Esophagus muscularis mucosa (tissue), 4 donors: ENCODE measurements at regions not wholly inside any gene's neighbourhood (a gene's known extent, or its start where the extent isn't known, plus 50 kb on each side); places are given as distances from the start of the nearest gene placed in this dataset.

Experiments used
- EP300 ChIP-seq: sonication (generic); formaldehyde crosslinking; IDR thresholded peaks from one replicate; pipeline ENCODE4 v1.6.1; 2017; ENCODE audit warnings: antibody characterized with exemption
- POLR2A ChIP-seq: fragments of 450-650 bp; IDR thresholded peaks from one replicate; pipeline ENCODE4 v1.6.1; 2017; ENCODE audit warnings: antibody characterized with exemption, moderate library complexity, mild to moderate bottlenecking, low read depth
- TF ChIP-seq, protein P1 (sequence below), 3 experiments: fragments of 200-600 bp in 2 of 3; fragments of 450-650 bp in 1 of 3; sonication (generic) in 2 of 3; IDR thresholded peaks; one replicate each; pipeline ENCODE4 v1.5.1; 2017 to 2019; ENCODE audit warnings: antibody characterized with exemption in 3 of 3, mild to moderate bottlenecking in 2 of 3, moderate library complexity in 1 of 3

DNA sequence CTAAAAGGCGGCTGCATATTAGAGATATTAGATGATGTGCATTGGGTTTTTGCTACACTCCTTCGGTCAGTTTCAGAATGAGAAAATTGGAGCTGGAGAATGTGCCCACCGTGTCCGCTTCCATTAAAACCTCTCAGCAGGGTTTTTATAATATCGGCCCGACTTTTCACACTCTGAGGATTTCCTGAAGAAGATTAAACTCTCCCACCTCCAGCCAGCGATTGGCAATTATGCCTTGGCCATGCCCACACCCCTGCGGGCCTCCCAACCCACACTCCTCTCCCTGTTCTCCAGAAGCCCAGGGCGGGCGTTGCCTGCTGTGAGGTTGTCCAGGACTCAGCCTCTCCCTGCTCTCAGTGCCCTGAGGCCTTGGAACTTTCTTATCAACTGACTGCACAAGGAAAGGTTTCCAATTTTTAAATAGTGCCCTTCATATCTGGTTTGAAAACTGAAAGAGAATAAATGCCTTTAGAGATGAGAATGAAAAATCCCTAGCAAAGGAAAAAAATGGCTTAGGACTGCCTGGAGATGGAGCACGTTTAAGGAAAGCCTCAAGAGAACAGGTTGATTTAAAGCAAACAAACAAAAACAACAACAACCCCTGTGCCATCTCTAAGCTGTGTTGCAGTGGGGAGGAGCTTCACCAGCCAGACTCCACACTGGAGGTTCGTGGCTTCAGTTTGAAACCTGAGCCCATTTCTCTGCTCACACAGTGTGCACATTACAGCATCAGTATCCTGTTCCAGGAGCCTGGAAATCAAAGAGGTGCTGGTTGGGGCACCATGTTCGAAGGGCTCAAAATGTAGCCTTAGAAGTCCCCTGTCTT lies 292.9 kb downstream of the NSG2 start:
- TF ChIP-seq, protein P1, sequence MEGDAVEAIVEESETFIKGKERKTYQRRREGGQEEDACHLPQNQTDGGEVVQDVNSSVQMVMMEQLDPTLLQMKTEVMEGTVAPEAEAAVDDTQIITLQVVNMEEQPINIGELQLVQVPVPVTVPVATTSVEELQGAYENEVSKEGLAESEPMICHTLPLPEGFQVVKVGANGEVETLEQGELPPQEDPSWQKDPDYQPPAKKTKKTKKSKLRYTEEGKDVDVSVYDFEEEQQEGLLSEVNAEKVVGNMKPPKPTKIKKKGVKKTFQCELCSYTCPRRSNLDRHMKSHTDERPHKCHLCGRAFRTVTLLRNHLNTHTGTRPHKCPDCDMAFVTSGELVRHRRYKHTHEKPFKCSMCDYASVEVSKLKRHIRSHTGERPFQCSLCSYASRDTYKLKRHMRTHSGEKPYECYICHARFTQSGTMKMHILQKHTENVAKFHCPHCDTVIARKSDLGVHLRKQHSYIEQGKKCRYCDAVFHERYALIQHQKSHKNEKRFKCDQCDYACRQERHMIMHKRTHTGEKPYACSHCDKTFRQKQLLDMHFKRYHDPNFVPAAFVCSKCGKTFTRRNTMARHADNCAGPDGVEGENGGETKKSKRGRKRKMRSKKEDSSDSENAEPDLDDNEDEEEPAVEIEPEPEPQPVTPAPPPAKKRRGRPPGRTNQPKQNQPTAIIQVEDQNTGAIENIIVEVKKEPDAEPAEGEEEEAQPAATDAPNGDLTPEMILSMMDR (IDR thresholded peaks at IDR 0.05), result no peak
- TF ChIP-seq EP300 (no peak), POLR2A (no peak)
